ENCODE measurements at regions not wholly inside any gene's neighbourhood (a gene's known extent, or its start where the extent isn't known, plus 50 kb on each side); places are given as distances from the start of the nearest gene placed in this dataset.

DNA sequence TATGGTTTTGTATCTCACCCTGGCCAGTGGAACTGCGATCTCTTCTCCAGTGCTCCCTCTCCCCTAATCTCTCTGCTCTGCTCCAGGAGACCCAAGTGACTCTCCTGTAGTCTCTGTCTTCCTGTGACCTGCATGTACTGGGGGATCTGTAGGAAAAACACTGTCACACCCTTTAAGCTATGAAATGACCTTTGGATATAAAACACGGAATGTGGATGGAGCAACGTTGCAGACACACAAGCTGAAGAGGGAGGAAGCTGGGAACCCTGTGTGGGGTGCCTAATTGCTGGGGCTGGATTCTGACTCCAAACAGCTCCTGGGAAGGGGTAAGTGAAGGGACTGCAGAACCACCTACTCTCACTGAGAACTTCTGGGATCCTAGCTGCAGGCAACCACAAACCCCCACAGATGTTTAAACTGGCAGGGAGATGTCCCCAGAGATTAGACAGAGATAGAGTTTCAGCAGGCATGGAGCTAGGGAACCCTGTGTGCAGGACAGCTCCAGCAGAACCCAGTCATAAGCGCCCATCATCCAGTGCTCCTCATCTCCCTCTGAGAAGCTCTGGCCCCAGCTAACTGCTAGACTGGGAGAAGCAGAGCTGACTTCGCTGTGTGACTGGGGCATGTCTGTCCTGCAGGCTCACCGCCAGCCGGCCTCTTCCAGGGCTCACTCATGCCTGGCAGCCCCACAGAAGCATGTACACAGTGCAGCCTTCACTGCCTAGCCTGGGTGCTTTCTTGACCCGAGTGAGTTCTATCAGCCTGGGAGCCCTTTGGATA lies 482.7 kb upstream of the SETBP1 start:
- dilution Hi-C loops (cut with MboI; ENCODE audit: extremely low pct_ligation_motif_present, low sequenced_read_pairs), result no loop called here
- no peak for FAIRE-seq
- no peaks in the 10 kb centered on the region for H3K4me1 ChIP-seq (ENCODE audit: control insufficient read depth, extremely low read depth, insufficient read depth, low read length)

DNA sequence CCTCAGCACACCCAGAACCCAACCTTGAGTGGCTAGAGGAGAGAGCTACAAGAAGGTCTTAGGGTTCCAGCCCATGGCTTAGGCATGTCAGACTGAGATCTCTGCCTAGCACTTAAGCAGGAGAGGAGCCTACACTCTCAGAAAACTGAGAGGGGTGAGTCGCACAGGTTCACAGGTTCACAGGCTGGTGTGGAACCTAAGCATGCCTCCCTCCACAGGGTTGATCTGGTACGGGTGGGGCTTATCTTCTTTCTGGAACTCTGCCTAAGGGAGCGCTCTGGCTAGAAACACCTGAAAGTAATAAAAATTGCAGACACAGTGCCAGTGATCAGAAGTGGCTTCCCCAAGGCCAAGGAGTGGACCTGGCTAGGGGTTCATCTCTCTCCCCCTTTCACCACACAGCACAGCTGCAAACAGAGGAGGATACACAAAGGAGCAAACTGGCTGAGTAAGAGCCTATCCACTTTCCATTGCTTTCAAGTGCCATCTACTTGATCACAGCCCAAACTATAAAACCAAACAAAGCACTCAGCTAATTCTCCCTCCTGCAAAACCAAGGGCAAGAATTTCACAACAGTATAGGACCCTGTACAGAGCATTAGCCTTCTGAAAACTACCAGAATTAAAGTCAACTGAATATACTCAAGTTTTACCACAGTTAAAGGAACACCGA lies 481.9 kb upstream of the SETBP1 start:
- Histone ChIP-seq H3K36me3 (ENCODE audit: control insufficient read depth in 2 of 2, extremely low read depth in 1 of 2, insufficient read depth in 2 of 2, low read length in 2 of 2) (no peaks in the 10 kb centered on the region), H3K27ac (ENCODE audit: control insufficient read depth, insufficient read depth, low read length) (no peak overlapping the region), H2AFZ (ENCODE audit: control insufficient read depth, low read length) (no peak overlapping the region), H3K9ac (ENCODE audit: control insufficient read depth, extremely low read depth, insufficient read depth, low read length) (no peak overlapping the region), H4K20me1 (ENCODE audit: control insufficient read depth, extremely low read depth, insufficient read depth, low read length) (no peaks in the 10 kb centered on the region), H3K9me1 (ENCODE audit: control insufficient read depth, extremely low read depth, insufficient read depth, low read length) (no peaks in the 10 kb centered on the region), H3K4me3 (ENCODE audit: control insufficient read depth in 2 of 3, extremely low read depth in 1 of 3, insufficient read depth in 2 of 3, low read depth in 1 of 3, low read length in 3 of 3) (no peak overlapping the region), H3K4me2 (ENCODE audit: control insufficient read depth, extremely low read depth, insufficient read depth, low read depth, low read length) (no peak overlapping the region), H3K27me3 (ENCODE audit: control insufficient read depth, extremely low read depth, insufficient read depth, low read length) (no peaks in the 10 kb centered on the region), H3K79me2 (ENCODE audit: control insufficient read depth, insufficient read depth, low read length) (no peaks in the 10 kb centered on the region), H3K9me3 (ENCODE audit: control insufficient read depth, low read depth, low read length) (no peaks in the 10 kb centered on the region), H3K4me1 (ENCODE audit: control insufficient read depth, extremely low read depth, insufficient read depth, low read length) (no peaks in the 10 kb centered on the region)
- no peak for FAIRE-seq
- dilution Hi-C loops (cut with MboI; ENCODE audit: extremely low pct_ligation_motif_present, low sequenced_read_pairs), result no loop called here
- DNase-seq (ENCODE audit: low read depth, low spot score), result no peak
- no peak for TF ChIP-seq EZH2 (IDR thresholded peaks at IDR 0.05; ENCODE audit: low read length)
- TF ChIP-seq, protein P1, sequence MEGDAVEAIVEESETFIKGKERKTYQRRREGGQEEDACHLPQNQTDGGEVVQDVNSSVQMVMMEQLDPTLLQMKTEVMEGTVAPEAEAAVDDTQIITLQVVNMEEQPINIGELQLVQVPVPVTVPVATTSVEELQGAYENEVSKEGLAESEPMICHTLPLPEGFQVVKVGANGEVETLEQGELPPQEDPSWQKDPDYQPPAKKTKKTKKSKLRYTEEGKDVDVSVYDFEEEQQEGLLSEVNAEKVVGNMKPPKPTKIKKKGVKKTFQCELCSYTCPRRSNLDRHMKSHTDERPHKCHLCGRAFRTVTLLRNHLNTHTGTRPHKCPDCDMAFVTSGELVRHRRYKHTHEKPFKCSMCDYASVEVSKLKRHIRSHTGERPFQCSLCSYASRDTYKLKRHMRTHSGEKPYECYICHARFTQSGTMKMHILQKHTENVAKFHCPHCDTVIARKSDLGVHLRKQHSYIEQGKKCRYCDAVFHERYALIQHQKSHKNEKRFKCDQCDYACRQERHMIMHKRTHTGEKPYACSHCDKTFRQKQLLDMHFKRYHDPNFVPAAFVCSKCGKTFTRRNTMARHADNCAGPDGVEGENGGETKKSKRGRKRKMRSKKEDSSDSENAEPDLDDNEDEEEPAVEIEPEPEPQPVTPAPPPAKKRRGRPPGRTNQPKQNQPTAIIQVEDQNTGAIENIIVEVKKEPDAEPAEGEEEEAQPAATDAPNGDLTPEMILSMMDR (optimal IDR thresholded peaks at IDR 0.05 in 1 of 3, IDR thresholded peaks at IDR 0.05 in 1 of 3, conservative IDR thresholded peaks at IDR 0.05 in 1 of 3; ENCODE audit: extremely low read depth in 1 of 3, insufficient read depth in 2 of 3, low read length in 3 of 3), result no peak

More for the DNA sequence above, 482.7 kb upstream of the SETBP1 start:
- DNase-seq (ENCODE audit: low read depth, low spot score), result no peak
- Histone ChIP-seq H3K9me3 (ENCODE audit: control insufficient read depth, low read depth, low read length) (no peaks in the 10 kb centered on the region), H3K79me2 (ENCODE audit: control insufficient read depth, insufficient read depth, low read length) (no peaks in the 10 kb centered on the region), H2AFZ (ENCODE audit: control insufficient read depth, low read length) (no peak overlapping the region), H3K4me3 (ENCODE audit: control insufficient read depth in 2 of 3, extremely low read depth in 1 of 3, insufficient read depth in 2 of 3, low read depth in 1 of 3, low read length in 3 of 3) (no peak overlapping the region), H3K9ac (ENCODE audit: control insufficient read depth, extremely low read depth, insufficient read depth, low read length) (no peak overlapping the region), H3K36me3 (ENCODE audit: control insufficient read depth in 2 of 2, extremely low read depth in 1 of 2, insufficient read depth in 2 of 2, low read length in 2 of 2) (no peaks in the 10 kb centered on the region), H3K27me3 (ENCODE audit: control insufficient read depth, extremely low read depth, insufficient read depth, low read length) (no peaks in the 10 kb centered on the region), H4K20me1 (ENCODE audit: control insufficient read depth, extremely low read depth, insufficient read depth, low read length) (no peaks in the 10 kb centered on the region), H3K4me2 (ENCODE audit: control insufficient read depth, extremely low read depth, insufficient read depth, low read depth, low read length) (no peak overlapping the region), H3K27ac (ENCODE audit: control insufficient read depth, insufficient read depth, low read length) (no peak overlapping the region), H3K9me1 (ENCODE audit: control insufficient read depth, extremely low read depth, insufficient read depth, low read length) (no peaks in the 10 kb centered on the region)
- TF ChIP-seq, protein P1 (optimal IDR thresholded peaks at IDR 0.05 in 1 of 3, IDR thresholded peaks at IDR 0.05 in 1 of 3, conservative IDR thresholded peaks at IDR 0.05 in 1 of 3; ENCODE audit: extremely low read depth in 1 of 3, insufficient read depth in 2 of 3, low read length in 3 of 3), result no peak
- no peak for TF ChIP-seq EZH2 (IDR thresholded peaks at IDR 0.05; ENCODE audit: low read length)

All from keratinocyte (primary cell).